GM18508 (cell line): ENCODE measurements at regions not wholly inside any gene's neighbourhood (a gene's known extent, or its start where the extent isn't known, plus 50 kb on each side); places are given as distances from the start of the nearest gene placed in this dataset.
"Not testable (repeated sequence)": the region's sequence is repeated elsewhere in the genome, so short reads cannot be mapped to it uniquely, and the experiment has no call there.

Source experiments
- ATAC-seq: cut with Tn5 transposase; IDR thresholded peaks from one replicate; pipeline ENCODE4 v1.9.1; 2021; ENCODE audit warnings: moderate number of reproducible peaks; ENCODE audit not compliant: insufficient read depth, unreplicated experiment

DNA sequence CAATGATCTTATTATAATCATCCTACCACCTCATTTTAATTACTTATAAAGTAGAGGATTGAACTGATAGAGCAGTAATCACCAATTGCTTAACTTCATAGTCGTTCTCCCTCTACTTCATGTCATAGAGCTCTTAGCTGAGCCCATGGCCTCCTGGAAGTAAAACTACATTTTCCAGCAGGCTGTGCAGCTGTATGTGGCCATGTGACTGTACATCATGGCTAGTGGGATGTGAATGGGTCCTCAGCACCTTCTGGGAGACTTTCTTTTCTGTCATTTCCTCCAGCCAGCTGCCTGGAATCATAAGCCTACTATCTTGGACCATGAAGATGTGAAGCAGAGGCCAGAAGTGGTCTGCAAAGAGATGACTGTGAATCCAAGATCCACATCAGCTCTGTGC, 128.7 kb upstream of the SKOR2 start:
- no peak for ATAC-seq

DNA sequence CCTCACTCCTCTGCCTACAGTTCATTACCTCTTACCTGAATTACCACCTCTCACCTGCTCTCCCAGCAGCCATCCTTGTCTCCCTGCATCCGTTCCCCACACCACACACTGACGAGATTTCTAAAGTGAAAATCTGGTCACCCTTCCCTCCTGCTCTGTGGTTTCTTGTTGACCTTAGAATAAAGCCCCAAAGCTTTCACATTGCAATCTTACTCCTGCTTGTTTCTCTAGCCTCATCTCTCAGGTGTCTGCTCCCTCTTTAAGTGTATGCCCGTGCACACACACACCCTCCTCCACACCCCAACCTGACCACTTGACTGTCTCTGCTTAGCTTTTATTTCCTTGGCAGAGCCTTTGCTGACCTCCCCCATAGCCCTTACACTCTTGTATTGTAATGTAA, 122.0 kb upstream of the SKOR2 start:
- ATAC-seq, result no peak

- no peak for ATAC-seq
Observed at GRCh38 chr18:47370052-47370451, 118.6 kb upstream of the SKOR2 start.

DNA sequence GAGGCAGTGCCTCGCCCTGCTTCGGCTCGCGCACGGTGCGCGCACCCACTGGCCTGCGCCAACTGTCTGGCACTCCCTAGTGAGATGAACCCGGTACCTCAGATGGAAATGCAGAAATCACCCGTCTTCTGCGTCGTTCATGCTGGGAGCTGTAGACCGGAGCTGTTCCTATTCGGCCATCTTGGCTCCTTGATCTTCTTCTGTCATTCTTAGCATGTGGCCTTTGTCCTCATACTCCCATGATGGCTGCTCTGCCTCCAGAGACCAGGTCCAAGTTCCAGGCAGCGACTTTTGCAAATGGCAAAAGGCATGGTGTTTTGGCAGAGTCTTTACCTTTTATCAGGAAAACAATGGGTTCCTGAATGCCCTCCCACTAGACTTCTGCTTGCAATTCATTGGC, 102.6 kb upstream of the SKOR2 start:
- not testable (repeated sequence) for ATAC-seq

DNA sequence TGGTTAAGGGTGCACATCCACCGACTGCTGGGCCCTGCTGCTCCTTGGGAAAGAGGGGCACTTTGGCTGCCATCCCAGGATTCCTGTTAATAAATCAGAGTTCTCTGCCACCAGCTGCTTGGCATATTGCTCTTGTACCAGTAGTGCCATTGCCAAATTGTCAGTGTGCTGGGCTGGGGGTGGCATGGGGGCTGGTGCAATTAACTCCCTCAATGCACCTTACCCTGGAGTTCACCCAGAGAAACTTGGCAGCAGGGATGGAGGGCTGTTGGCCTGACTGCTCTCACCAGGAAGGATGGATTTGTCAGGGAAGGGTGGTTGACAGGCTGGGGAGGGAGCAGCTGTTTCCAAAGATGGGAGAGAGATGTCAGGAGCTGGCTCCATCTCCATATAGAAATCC, 94.6 kb upstream of the SKOR2 start:
- ATAC-seq, result no peak

DNA sequence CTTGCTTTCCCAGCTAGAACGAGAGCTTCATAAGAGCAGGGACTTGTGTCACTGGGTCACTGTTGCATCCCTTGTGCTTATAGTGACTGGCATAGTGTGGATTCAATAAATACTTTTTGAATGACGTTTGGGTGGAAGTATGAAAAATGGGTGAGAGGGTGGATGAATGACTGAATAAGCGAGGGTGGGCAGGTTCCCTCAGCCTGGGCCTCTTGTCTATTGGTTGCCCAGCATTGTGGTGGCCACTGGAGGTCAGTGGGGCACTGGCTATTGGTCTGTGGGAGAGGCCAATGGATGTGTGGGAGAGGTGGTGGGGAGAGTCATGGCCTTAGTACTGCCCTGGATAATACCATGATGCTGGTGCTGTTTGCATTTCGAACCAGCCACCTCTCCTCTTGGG, 93.8 kb upstream of the SKOR2 start:
- no peak for ATAC-seq

GRCh38 chr18:47343291-47343690, 91.8 kb upstream of the SKOR2 start:
- ATAC-seq, result no peak

DNA sequence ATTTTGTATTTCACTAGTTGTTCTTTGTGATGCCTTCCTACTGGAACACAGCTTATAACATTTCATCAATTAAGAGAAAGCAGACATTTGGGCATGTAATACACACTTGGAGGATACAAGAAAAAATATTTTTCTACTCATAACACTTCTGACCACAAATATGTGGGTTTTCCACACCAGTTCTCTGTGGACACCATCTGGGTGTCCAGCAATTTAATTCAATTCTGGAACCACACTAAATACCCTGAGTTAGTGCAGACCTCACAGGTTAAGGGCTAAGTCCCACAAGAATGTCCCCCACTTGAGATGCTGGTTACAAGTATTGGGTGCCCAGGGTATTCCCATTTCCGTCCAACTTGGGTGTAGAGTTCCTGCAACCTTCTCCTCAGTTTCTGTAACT, 91.1 kb upstream of the SKOR2 start:
- no peak for ATAC-seq

GRCh38 chr18:47341678-47342077, 90.2 kb upstream of the SKOR2 start:
- no peak for ATAC-seq

- ATAC-seq, result no peak
Observed at GRCh38 chr18:47334966-47335365, 83.5 kb upstream of the SKOR2 start.

- no peak for ATAC-seq
Observed at GRCh38 chr18:47333926-47334635, 82.6 kb upstream of the SKOR2 start.

GRCh38 chr18:47331641-47332040, 80.2 kb upstream of the SKOR2 start:
- no peak for ATAC-seq

DNA sequence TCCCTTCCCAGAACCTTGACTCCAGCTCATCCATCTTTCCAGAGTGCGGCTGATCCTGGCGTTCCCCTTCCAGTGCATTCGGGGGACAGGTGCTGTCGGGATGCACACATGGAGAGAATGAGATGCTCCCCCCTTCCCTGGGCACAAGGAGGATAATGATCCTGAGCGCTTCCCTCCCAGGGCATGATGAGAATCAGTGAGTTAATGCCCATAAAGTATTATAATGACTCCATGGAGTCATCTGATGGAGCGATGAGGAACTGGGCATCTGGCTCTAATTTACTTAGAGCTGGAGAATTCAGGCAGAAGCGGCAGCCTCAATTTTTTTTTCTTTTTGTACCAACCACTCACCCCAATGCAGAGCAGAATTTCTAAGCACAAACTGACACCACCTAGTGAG, 79.6 kb upstream of the SKOR2 start:
- no peak for ATAC-seq

GRCh38 chr18:47323158-47323557, 71.7 kb upstream of the SKOR2 start:
- ATAC-seq, result no peak

GRCh38 chr18:47321815-47322214, 70.4 kb upstream of the SKOR2 start:
- no peak for ATAC-seq

DNA sequence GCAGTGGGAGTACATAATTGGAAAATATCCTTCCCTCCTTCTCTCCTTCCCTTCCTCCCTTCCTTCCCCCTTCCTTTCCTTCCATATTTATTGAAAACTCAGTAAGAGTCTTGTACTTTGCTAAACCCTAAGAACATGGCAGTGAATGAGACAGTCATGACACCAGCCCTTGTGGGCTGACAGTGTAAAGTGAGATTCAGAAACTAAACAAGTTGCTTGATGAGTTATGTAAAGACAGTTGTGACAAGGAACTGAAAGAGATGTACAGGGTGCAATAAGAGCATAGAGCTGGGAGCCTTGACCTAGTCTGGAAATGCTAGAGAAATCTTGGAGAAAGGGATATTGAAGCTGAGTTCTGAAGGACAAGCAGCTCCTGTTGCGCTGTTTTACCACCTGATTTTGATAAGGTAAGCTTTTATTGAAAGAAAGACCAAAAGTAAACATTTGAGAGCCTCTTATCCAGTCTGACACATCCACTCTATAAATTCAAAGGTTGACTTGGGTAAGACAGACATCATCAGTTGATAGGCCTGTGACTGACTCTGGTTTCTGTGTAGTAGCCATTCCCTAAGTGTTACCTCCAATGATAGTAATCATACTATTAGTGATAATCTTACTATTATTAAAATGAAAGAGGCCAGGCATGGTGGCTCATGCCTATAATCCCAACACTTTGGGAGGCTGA, 66.5 kb upstream of the SKOR2 start:
- ATAC-seq, result no peak

DNA sequence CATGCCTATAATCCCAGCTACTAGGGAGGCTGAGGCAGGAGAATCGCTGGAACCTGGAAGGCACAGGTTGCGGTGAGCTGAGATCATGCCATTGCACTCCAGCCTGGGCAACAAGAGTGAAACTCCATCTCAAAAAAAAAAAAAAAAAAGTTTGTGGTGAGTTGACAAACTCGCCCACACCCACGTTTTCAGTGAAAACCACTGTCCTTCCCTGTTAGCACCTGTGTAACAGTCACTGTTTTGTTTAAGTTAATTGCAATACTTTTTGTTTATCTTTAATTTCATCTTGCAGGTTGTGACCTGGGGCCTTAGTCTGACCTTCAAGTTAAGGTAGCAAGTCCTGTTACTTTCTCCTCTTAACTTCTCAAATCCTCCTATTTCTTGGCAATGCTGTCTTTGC, 65.5 kb upstream of the SKOR2 start:
- ATAC-seq, result no peak

GRCh38 chr18:47313901-47314300, 62.4 kb upstream of the SKOR2 start:
- no peak for ATAC-seq

DNA sequence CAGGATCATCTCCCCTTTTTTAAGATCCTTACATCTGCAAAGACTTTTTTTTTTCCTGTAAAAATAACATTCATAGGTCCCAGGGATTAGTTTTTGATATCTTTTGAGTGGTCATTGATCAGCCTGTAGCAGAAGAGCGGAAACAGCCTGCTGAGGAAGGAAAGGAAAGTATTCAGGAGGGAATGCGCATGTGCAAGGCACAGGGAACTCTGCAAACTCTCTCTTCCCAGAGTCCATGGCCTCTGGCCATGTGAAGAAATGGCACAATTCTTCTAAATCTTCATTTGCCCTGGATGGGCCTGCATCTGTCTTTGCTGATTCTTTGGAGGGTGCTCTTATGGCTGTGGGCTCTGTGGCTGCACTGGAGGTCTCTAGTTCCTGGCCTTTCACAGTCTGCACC, 60.1 kb upstream of the SKOR2 start:
- no peak for ATAC-seq
